HepG2 (cell line): ENCODE measurements at regions not wholly inside any gene's neighbourhood (a gene's known extent, or its start where the extent isn't known, plus 50 kb on each side); places are given as distances from the start of the nearest gene placed in this dataset.

Experiments used
- BCLAF1 ChIP-seq: fragments of 450-650 bp; IDR thresholded peaks from 2 replicates; pipeline ENCODE4 v1.6.1; 2017; ENCODE audit warnings: mild to moderate bottlenecking
- ELK4 ChIP-seq: sonication (generic); formaldehyde crosslinking; IDR thresholded peaks from 2 replicates; pipeline ENCODE4 v1.9.0; 2021; ENCODE audit warnings: missing genetic modification reagents, borderline replicate concordance
- EZH2 ChIP-seq: conservative IDR thresholded peaks from 2 replicates; pipeline ENCODE4 v1.6.1; 2012; ENCODE audit warnings: mild to moderate bottlenecking, low read depth, low read length, moderate library complexity
- NONO ChIP-seq, 2 experiments: fragments of 450-650 bp in 1 of 2; sonication (generic) in 1 of 2; formaldehyde crosslinking in 1 of 2; IDR thresholded peaks in 1 of 2; conservative IDR thresholded peaks in 1 of 2; 2 replicates each; pipeline versions ENCODE4 v1.6.1 to v1.8.0; 2017 to 2022; ENCODE audit warnings: mild to moderate bottlenecking in 1 of 2, missing genetic modification reagents in 1 of 2, moderate library complexity in 1 of 2
- ZNF143 ChIP-seq: sonication (generic); formaldehyde crosslinking; IDR thresholded peaks from 2 replicates; pipeline ENCODE4 v1.4.0; 2020; ENCODE audit warnings: missing genetic modification reagents

- TF ChIP-seq ELK4 (CRISPR knock-in tag) (no peak), BCLAF1 (no peak), EZH2 (no peak), ZNF143 (CRISPR knock-in tag) (no peak), NONO (IDR thresholded peaks at IDR 0.05) (no peak), NONO (CRISPR knock-in tag; conservative IDR thresholded peaks at IDR 0.05) (no peak)
These were observed 146.5 kb upstream of the TMC3 start for GRCh38 chr15:81520480-81520879.
